Muscle of arm (tissue), 1 donor: ENCODE measurements at regions not wholly inside any gene's neighbourhood (a gene's known extent, or its start where the extent isn't known, plus 50 kb on each side); places are given as distances from the start of the nearest gene placed in this dataset.

ENCODE experiments used
- DNase-seq: peaks from one replicate; pipeline ENCODE4 v3.0.0-alpha.2; 2013

DNA sequence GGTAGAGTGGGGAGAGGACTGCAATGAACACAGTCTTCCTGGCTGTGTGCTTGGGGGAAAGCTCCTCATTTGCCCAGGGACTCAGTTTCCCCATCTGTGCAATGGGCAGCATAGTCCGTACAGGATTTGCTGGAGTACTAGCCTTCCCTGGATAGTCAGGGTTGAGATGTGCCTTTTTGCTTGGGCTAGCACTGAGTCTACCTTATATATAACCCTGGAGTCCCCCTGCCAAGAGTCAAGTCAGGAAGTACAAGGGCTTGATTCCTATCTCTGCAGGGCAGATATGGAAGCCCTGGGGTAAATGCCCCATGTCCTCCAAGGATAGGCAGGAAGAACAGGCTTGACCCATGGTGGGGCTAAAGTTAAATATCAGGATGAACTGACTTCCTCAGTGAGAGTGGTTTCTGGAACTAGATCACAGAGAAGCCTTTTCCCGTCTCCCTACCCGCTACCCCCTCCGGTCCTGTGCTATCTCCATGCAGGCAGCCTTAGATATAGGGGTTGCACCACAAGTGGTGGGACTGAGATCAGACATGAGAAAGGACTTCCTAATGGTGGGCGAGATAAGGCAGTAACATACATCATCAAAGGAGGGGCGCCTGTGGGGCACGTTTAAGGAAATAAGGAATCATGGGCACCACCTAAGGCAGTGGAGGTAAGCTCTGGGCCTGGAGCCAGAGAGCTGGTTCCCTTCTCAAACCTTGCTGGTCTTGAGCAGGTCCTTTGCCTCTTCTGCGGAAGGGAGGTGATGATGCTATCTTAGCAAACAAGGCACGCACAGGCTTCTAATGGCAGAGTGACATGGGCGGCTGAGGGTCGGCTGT is 157.9 kb downstream of the MRPL14 start:
- no peak for DNase-seq

GRCh38 chr6:43968110-43968965 is 158.9 kb downstream of the MRPL14 start:
- no peak for DNase-seq

- DNase-seq, result no peak
These were observed 159.5 kb downstream of the MRPL14 start for GRCh38 chr6:43967719-43968091.

GRCh38 chr6:43966853-43967718 is 160.2 kb downstream of the MRPL14 start:
- DNase-seq, result no peak

- no peak for DNase-seq
These were observed 160.9 kb downstream of the MRPL14 start for GRCh38 chr6:43966374-43966658.

GRCh38 chr6:43965628-43966373 is 161.5 kb downstream of the MRPL14 start:
- DNase-seq, result no peak

- DNase-seq, result no peak
These were observed 162.3 kb downstream of the MRPL14 start for GRCh38 chr6:43964659-43965570.

DNA sequence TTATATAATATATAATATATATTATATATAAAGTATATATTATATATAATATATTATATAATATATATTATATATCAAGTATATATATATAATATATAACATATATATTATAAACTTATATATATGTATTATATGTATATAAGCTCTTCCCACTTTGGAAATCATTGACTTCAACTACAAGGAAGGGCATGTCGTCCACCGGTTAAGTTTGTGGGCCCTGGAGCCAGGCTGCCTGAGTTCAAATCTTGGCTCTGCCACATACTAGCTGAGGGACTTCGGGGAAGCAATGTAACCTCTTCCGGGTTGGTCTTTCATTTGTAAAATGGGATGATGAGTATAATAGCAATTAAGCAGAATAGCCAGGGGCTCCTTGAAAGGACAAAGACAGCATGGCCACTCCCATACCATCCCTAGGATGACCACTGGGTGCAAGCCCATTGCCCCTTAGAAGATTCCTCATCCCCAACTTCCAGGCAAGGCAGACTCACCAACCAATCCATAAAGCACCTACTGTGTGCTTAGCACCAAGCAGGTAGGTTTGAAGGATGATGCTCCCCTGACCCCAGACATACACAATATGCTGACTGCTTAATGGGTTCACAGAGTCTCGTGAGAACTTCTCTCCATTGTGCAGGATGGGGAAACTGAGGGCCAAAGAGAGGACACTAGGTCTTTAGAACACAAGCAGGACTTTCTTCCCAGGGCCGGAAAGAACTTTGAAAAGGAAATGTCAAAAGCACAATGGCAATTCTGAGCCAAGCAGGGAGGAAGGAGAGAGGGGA is 163.2 kb downstream of the MRPL14 start:
- DNase-seq, result no peak

- no peak for DNase-seq
These were observed 164.0 kb downstream of the MRPL14 start for GRCh38 chr6:43963203-43963602.

DNA sequence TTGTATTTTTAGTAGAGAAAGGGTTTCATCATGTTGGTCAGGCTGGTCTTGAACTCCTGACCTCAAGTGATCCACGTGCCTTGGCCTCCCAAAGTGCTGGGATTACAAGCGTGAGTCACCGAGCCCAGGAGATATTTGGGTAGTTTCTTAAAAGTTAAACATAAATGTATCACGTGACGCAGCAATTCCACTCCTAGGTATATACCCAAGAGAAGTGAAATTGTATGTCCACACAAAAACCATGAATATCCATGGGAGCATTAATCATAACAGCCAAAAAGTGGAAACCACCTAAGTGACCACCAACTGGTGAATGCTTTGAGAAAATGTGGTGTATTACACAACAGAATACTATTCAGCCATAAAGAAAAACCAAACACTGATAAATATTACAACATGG is 164.8 kb downstream of the MRPL14 start:
- DNase-seq, result no peak

GRCh38 chr6:43957273-43957672 is 170.0 kb downstream of the MRPL14 start:
- no peak for DNase-seq

GRCh38 chr6:43956478-43956877 is 170.8 kb downstream of the MRPL14 start:
- DNase-seq, result no peak

DNA sequence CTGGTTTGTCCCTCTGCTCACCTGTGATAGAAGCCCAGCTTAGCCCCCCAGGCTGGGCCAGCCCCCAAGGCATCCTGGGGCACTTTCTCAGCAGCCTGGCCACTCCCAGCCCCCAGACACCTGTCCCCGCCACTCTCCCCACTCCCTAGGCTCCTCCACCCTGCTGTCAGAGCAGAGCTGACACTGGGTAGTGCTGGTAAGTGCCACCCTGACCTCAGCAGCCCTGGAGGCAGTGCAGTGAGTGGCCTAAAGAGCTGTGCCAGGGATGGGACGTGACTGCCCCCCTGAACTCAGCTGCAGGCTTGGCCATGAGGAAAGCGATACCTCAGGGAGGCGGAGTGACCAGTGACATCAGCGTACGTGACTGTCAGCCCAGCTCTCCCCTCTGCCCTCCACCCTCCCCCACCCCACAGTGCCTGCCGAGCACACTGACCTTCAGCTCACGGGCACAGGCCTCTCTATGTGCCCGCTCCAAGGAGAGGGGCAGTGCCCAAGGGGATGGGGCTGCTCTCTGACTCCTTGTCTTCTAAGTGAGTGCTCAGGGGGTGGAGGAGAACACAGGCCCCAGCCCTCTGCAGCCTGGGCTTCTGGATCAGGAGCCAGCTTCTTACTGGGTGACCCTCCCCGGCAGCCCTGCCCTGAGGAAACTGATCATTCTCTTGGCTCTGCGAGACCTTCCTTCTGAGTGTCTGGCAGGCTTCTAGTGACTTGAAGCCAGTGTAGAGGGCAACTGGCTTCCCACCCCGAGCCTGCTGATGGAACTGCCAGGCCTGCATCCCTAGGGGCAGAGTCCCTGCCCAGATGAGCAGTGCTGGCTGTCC is 172.7 kb downstream of the MRPL14 start:
- DNase-seq, result no peak

- DNase-seq, result no peak
These were observed 173.4 kb downstream of the MRPL14 start for GRCh38 chr6:43953794-43954310.

DNA sequence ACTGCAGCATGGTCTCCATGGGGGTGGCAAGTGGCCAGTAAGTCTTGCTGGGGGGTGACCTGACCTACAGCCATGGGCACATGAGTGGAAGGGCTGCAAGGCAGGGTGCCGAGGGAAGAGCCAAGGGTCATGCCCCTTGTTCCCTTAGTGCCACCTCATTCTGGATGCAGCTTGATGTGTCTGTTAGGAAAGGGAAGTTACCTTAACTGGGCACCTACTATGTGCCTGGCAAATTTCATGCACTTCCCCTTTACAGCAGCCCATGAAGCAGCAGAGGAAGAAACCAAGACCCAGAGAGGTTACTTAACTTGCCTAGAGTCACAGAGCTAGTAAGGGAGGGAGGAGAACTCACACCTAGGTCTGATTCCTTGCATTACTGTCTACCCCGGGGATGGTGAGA is 174.0 kb downstream of the MRPL14 start:
- DNase-seq, result no peak

- DNase-seq, result no peak
These were observed 174.5 kb downstream of the MRPL14 start for GRCh38 chr6:43952746-43953145.

- DNase-seq, result no peak
These were observed 175.2 kb downstream of the MRPL14 start for GRCh38 chr6:43951756-43952675.
